Nephron (organoid): ENCODE measurements at regions not wholly inside any gene's neighbourhood (a gene's known extent, or its start where the extent isn't known, plus 50 kb on each side); places are given as distances from the start of the nearest gene placed in this dataset.

ENCODE experiments used
- H3K27ac Mint-ChIP-seq, 3 experiments: 2 replicates each; pipeline ENCODE4 v1.8.0; 2020; ENCODE audit warnings: mixed read lengths in 3 of 3, mild to moderate bottlenecking in 2 of 3, moderate library complexity in 1 of 3
- H3K27me3 Mint-ChIP-seq: 2 replicates; pipeline ENCODE4 v1.8.0; 2021; ENCODE audit warnings: low read depth, mild to moderate bottlenecking, moderate library complexity, mixed read lengths
- H3K36me3 Mint-ChIP-seq: 2 replicates; pipeline ENCODE4 v1.8.0; 2020; ENCODE audit warnings: low read depth, mixed read lengths
- H3K4me1 Mint-ChIP-seq: 2 replicates; pipeline ENCODE4 v1.8.0; 2020; ENCODE audit warnings: mixed read lengths
- H3K4me3 Mint-ChIP-seq, 3 experiments: 2 replicates each; pipeline ENCODE4 v1.8.0; 2020; ENCODE audit warnings: mild to moderate bottlenecking in 3 of 3, mixed read lengths in 3 of 3, moderate library complexity in 2 of 3
- H3K9me3 Mint-ChIP-seq: 2 replicates; pipeline ENCODE4 v1.8.0; 2020; ENCODE audit warnings: mixed read lengths
- CTCF ChIP-seq, 3 experiments: fragments of 200-600 bp; sonication (generic); IDR thresholded peaks; one replicate each; pipeline ENCODE4 v1.5.0; 2021; ENCODE audit warnings: antibody characterized with exemption in 3 of 3; ENCODE audit not compliant: unreplicated experiment in 3 of 3

GRCh38 chr1:22273686-22274681 lies 131.1 kb upstream of the WNT4 start:
- peaks cover 23% of the 10 kb centered on the region for H3K4me1 Mint-ChIP-seq
- H3K4me3 Mint-ChIP-seq, result no peak overlapping the region
- peaks cover 61% of the 10 kb centered on the region for H3K27me3 Mint-ChIP-seq
- TF ChIP-seq CTCF (IDR thresholded peaks at IDR 0.05; ENCODE audit: unreplicated experiment in 3 of 3), result no peak
- peaks cover under 1% of the 10 kb centered on the region for H3K9me3 Mint-ChIP-seq
- H3K27ac Mint-ChIP-seq, result no peak overlapping the region
- H3K36me3 Mint-ChIP-seq, result peaks cover under 1% of the 10 kb centered on the region

GRCh38 chr1:22275167-22275566 lies 132.3 kb upstream of the WNT4 start:
- H3K9me3 Mint-ChIP-seq, result peaks cover 3% of the 10 kb centered on the region
- H3K4me3 Mint-ChIP-seq, result no peak overlapping the region
- TF ChIP-seq CTCF (IDR thresholded peaks at IDR 0.05; ENCODE audit: unreplicated experiment in 3 of 3), result no peak

GRCh38 chr1:22275626-22276395 lies 132.9 kb upstream of the WNT4 start:
- no peak overlapping the region for H3K4me3 Mint-ChIP-seq
- TF ChIP-seq CTCF (IDR thresholded peaks at IDR 0.05; ENCODE audit: unreplicated experiment in 3 of 3), result peak; percentile 85 to 92 (median 91)
- peaks cover 4% of the 10 kb centered on the region for H3K36me3 Mint-ChIP-seq
- H3K27me3 Mint-ChIP-seq, result peaks cover 56% of the 10 kb centered on the region
- peaks cover 3% of the 10 kb centered on the region for H3K9me3 Mint-ChIP-seq
- peaks cover 23% of the 10 kb centered on the region for H3K4me1 Mint-ChIP-seq
- peak overlapping the region in 1 of 3 experiments; percentile 24 for H3K27ac Mint-ChIP-seq

More at GRCh38 chr1:22275167-22275566, 132.3 kb upstream of the WNT4 start:
- Mint-ChIP-seq H3K27ac (peak overlapping the region in 2 of 3 experiments; percentile 33 to 44), H3K4me1 (peaks cover 23% of the 10 kb centered on the region), H3K27me3 (peaks cover 56% of the 10 kb centered on the region), H3K36me3 (peaks cover 4% of the 10 kb centered on the region)

GRCh38 chr1:22276396-22276748 lies 133.5 kb upstream of the WNT4 start:
- Mint-ChIP-seq H3K4me3 (no peak overlapping the region), H3K27me3 (peaks cover 54% of the 10 kb centered on the region), H3K4me1 (peaks cover 22% of the 10 kb centered on the region), H3K9me3 (peaks cover 3% of the 10 kb centered on the region), H3K27ac (peak overlapping the region in 1 of 3 experiments; percentile 24), H3K36me3 (peaks cover 4% of the 10 kb centered on the region)
- no peak for TF ChIP-seq CTCF (IDR thresholded peaks at IDR 0.05; ENCODE audit: unreplicated experiment in 3 of 3)

- H3K4me3 Mint-ChIP-seq, result no peak overlapping the region
- no peak for TF ChIP-seq CTCF (IDR thresholded peaks at IDR 0.05; ENCODE audit: unreplicated experiment in 3 of 3)
- peaks cover 4% of the 10 kb centered on the region for H3K36me3 Mint-ChIP-seq
- H3K27me3 Mint-ChIP-seq, result peaks cover 56% of the 10 kb centered on the region
- no peak overlapping the region for H3K27ac Mint-ChIP-seq
- peaks cover 3% of the 10 kb centered on the region for H3K9me3 Mint-ChIP-seq
- peaks cover 19% of the 10 kb centered on the region for H3K4me1 Mint-ChIP-seq
These were observed 134.8 kb upstream of the WNT4 start for GRCh38 chr1:22277662-22278061.
